Liver (tissue), 2 donors: ENCODE measurements at regions not wholly inside any gene's neighbourhood (a gene's known extent, or its start where the extent isn't known, plus 50 kb on each side); places are given as distances from the start of the nearest gene placed in this dataset.

Experiments used
- FOXA1 ChIP-seq: IDR thresholded peaks from 2 replicates; pipeline ENCODE4 v1.6.1; 2016; ENCODE audit warnings: antibody characterized with exemption
- TF ChIP-seq, protein P1 (sequence below): fragments of 150-350 bp; IDR thresholded peaks from 2 replicates; pipeline ENCODE4 v1.5.1; 2017; ENCODE audit warnings: improper control_type of control experiment, low read depth, low read length; ENCODE audit not compliant: missing input control
- TF ChIP-seq, protein P2 (sequence below): IDR thresholded peaks from 2 replicates; pipeline ENCODE4 v1.6.1; 2016; ENCODE audit warnings: antibody characterized with exemption, mild to moderate bottlenecking
- donor health status: healthy.

DNA sequence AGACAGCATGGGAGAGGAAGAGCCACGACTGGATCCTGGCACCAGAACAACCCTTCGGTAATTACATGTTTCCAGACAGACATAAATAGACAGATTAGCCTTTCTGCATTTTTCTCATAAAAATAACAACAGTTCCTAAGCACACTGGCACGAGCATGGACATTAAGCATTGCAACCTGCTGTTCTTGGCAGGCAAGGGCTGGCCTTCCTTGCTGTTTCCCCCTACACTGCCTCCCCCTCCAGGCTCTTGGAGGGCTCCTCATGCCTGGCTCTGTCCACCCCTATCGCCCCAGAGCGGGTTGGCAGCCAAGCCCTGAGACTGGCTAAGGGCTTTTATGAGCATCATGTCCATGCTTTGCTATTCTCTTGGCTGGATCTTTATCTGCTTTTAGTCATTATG lies 89.6 kb downstream of the TTC32 start:
- TF ChIP-seq, protein P1, sequence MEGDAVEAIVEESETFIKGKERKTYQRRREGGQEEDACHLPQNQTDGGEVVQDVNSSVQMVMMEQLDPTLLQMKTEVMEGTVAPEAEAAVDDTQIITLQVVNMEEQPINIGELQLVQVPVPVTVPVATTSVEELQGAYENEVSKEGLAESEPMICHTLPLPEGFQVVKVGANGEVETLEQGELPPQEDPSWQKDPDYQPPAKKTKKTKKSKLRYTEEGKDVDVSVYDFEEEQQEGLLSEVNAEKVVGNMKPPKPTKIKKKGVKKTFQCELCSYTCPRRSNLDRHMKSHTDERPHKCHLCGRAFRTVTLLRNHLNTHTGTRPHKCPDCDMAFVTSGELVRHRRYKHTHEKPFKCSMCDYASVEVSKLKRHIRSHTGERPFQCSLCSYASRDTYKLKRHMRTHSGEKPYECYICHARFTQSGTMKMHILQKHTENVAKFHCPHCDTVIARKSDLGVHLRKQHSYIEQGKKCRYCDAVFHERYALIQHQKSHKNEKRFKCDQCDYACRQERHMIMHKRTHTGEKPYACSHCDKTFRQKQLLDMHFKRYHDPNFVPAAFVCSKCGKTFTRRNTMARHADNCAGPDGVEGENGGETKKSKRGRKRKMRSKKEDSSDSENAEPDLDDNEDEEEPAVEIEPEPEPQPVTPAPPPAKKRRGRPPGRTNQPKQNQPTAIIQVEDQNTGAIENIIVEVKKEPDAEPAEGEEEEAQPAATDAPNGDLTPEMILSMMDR, result no peak
- TF ChIP-seq, protein P2, sequence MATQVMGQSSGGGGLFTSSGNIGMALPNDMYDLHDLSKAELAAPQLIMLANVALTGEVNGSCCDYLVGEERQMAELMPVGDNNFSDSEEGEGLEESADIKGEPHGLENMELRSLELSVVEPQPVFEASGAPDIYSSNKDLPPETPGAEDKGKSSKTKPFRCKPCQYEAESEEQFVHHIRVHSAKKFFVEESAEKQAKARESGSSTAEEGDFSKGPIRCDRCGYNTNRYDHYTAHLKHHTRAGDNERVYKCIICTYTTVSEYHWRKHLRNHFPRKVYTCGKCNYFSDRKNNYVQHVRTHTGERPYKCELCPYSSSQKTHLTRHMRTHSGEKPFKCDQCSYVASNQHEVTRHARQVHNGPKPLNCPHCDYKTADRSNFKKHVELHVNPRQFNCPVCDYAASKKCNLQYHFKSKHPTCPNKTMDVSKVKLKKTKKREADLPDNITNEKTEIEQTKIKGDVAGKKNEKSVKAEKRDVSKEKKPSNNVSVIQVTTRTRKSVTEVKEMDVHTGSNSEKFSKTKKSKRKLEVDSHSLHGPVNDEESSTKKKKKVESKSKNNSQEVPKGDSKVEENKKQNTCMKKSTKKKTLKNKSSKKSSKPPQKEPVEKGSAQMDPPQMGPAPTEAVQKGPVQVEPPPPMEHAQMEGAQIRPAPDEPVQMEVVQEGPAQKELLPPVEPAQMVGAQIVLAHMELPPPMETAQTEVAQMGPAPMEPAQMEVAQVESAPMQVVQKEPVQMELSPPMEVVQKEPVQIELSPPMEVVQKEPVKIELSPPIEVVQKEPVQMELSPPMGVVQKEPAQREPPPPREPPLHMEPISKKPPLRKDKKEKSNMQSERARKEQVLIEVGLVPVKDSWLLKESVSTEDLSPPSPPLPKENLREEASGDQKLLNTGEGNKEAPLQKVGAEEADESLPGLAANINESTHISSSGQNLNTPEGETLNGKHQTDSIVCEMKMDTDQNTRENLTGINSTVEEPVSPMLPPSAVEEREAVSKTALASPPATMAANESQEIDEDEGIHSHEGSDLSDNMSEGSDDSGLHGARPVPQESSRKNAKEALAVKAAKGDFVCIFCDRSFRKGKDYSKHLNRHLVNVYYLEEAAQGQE, result no peak
- no peak for TF ChIP-seq FOXA1
